Inferior parietal cortex (tissue), 1 donor: ENCODE measurements at regions not wholly inside any gene's neighbourhood (a gene's known extent, or its start where the extent isn't known, plus 50 kb on each side); places are given as distances from the start of the nearest gene placed in this dataset.
"Not testable (repeated sequence)": the region's sequence is repeated elsewhere in the genome, so short reads cannot be mapped to it uniquely, and the experiment has no call there.

Experiments used
- DNase-seq: peaks from one replicate; pipeline ENCODE4 v3.0.0-alpha.2; 2016; ENCODE audit errors: extremely low spot score

DNA sequence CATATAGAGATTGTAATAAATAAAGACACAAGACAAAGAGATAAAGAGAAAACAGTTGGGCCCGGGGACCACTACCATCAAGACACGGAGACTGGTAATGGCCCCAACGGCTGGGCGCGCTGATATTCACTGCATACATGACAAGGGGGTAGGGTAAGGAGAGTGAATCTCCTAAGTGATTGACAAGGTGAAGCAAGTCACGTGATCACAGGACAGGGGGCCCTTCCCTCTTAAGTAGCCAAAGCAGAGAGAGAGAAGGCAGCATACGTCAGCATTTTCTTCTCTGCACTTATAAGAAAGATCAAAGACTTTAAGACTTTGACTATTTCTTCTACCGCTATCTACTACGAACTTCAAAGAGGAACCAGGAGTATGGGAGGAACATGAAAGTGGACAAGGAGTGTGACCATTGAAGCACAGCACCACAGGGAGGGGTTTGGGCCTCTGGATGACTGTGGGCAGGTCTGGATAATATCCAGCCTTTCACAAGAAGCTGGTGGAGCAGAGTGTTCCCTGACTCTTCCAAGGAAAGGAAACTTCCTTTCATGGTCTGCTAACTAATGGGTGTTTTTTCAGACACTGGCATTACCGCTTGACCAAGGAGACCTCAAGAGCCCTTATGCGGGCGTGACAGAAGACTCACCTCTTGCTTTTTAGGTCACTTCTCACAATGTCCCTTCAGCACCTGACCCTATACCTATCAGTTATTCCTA, 75.6 kb downstream of the MRPL39 start:
- not testable (repeated sequence) for DNase-seq

DNA sequence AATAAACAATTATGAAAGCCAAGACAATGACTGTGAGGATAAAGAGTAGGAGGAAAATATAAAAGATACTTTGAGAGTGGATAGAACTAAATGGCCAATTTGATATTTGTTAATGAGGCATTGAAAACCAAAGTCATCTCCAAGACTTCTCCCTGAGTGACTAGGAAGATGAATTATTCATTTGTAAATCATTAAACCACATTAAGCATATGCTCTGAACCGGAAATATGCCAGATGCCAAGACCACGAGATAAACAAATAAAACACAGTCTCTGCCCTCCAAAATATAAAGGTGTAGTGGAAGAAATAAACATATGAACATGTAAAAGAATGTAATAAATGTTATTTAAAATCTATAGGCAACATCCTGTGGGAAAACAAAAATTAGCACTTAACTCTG, 78.8 kb downstream of the MRPL39 start:
- no peak for DNase-seq

DNA sequence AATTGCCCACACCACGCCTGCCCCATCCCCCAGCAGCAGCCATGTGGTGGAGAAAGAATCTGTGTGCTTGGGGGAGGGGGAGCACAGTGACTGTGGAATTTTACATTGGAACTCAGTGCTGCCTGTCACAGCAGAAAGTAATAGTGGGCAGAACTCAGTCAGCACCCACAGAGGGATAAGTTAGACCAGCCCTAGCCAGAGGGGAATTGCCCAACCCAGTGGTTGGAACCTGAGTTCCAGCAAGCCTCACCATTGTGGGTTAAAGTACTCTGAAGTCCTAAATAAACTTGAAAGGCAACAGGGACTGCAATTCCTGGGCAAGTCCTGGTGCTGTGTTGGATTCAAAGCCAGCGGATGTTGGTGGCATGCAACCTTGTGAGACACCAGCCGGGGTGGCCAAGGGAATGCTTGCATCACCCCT, 88.8 kb downstream of the MRPL39 start:
- DNase-seq: no peak

DNA sequence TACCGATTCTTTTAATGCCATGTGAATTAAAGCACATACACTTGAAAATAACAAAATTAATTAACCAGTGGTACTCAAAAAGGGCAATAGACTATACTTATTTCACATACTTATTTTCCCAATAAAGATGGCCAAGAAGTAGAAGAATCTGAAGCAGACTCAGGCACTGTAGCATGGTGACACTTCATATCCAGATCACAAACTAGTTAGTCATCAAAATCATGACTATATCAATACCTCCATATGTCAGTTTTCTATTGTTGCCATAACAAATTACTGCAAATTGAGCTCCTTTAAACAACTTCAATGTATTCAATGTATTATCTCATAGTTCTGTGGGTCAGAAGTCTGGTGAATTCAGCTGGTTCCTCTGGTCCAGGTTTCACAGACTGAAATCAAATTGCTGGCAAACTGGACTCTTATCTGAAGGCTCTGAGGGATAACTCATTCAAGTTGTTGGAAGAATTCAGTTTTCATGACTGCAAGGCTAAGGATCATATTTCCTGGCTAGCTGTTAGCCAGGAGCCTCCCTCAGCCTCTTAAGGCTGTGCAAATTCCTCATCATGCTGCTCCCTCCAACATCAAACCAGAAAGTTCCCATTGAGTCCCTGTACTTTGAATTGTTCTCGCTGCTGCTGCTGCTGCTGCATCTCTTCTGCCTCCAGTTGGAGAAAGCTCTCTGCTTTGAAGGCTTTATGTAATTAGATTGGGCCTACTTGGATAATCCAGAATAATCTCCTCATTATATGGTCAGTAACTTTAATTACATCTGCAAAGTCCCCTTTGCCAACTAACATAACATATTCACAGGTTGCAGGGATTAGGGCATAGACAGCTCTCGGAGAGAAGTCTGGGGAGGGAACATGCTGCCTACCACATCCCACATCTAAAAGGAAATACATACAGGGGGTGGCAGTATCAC, 91.5 kb downstream of the MRPL39 start:
- no peak for DNase-seq

DNA sequence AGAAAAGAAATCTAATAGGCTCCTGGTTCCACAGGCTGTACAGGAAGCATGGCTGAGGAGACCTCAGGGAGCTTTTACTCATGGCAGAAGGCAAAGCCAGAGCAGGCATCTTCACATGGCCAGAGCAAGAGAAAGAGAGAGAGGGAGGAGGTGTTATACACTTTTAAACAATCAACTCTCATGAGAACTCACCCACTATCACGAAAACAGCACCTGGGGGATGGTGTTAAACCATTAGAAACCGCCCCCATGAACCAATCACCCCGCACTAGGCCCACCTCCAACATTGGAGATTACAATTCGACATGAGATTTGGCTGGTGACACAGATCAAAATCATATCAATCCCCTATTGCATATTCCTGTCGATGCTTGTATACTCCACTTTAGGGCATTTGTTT, 93.5 kb downstream of the MRPL39 start:
- no peak for DNase-seq

DNA sequence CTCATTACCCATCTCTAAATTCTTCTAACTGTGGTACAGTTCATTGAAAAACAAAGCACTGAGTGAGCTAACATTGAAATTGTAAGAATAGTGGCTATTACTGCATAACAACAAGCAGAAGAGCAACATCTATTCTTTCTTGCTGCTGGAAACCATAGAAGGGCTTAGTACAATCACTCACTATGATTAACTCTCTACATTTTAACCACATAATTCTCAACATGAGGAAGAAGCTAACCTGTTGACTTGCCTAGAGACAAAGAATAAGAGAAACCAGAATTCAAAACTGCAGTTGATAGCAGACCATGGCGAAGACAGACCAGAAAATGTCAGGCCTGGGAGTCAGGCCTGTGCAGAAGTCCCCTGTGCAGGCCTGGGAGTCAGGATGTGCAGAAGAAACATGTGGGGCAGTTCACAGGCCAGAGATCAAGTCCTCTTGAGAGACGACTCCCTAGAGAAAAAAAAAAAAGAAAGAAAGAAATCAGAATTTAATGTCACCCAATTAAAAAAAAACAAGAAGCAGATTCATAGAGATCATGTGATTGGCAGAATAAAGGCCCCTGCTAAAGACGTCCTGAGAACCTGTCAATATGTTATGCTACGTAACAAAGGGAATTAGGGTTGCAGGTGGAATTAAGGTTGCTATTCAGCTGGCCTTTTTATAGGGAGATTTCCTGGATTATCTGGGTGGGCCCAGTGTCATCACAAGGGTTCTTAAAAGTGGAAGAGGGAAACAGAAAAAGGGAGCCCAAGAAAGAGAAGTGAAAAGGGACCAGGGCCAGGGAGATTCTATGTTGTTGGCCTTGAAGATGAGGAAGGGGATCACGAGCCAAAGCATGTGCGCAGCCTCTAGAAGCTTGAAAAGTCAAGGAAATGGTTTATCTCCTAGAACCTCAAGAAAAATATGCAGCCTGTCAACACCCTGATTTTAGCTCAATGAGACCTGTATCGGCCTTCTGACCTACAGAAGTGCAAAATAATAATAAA, 94.9 kb downstream of the MRPL39 start:
- no peak for DNase-seq

DNA sequence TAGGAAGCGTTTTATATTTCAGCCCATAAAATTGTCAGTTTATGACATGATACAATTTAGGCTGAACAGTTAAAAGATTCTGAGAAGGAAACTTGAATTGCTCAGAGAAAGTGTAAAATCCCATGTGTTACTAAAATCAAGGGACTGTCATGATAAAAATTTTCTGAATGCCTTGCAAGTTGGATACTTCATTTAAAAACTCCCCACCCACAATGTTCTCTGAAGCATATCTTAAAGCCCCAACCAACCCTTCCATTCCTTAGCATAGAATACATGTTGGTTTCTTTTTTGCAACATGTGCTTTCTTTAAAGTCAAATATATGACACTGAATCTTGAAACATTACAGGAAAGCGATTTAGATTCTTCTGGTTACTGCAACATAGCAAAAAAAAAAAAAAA, 97.4 kb downstream of the MRPL39 start:
- no peak for DNase-seq

DNA sequence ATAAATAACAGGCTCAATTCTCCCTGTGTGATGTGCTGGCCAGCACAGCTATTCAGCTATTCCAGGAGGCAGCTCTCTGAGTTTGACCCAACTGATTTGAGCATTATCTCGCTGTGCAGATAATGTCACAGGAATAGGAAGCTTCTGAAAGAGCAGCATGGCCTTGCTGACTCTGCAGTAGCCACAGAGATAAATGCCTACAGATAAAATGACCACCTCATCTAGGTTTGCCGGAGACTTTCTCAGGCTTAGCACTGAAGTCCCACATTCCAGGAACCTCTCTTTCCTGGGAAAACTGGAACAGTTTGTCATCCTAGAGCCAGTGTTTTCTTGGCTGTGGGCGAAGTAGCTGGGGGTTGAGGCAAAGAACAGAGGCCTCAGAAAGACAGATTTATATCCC, 98.9 kb downstream of the MRPL39 start:
- DNase-seq: no peak

DNA sequence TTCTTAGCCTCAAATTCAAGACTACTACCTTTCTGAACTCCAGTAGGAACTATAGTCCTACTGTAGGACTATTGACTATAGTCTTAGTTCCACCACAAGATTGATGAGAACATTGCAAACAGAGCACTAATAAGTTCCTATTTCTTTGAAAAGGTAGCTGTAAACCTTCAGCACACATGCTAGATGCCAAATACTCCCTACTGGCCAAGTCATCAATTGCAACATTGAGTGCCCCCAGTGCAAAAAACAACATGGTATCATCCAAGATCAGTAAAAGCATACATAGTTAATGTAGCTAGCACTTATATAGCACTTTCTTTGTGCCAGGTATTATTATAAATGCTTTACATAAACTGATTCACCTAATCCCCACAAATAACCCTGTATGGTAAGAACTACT, 99.8 kb downstream of the MRPL39 start:
- no peak for DNase-seq

DNA sequence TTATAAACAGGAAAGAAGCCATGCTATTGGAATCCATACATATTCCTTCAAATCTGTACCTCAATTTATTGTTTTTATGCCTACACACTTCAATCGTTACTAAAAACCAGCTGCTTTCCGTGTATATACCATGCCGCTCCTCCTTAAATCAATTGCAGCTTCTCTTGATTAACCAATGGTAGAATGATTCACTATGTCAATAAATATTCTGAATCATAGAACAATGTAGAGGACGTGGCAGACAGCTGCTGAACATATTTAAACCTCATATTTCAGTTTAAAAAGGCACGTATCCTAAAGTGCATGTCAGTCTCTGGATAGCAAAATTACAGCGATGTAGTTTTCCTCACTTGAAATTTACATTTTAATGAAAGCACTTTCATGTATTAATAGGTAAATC, 100.4 kb downstream of the MRPL39 start:
- no peak for DNase-seq

DNA sequence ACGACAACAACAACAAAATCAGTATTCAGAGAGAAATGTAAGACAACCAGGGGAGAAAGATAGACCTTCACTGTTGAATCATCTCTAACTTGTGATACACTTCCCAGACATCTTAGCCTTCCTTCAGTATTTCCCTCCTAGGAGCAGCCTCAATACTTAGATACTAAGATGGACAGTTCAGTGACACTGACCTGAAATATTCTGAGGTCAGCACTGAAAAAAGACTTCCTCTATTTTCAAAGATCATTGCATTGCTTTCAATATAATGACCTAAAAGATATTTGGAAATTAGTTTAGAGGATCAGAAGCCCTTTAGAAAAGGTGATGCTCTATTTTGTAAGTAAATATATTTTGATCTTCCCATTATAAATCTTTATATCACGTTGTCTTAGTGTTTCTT, 101.0 kb downstream of the MRPL39 start:
- DNase-seq: no peak

DNA sequence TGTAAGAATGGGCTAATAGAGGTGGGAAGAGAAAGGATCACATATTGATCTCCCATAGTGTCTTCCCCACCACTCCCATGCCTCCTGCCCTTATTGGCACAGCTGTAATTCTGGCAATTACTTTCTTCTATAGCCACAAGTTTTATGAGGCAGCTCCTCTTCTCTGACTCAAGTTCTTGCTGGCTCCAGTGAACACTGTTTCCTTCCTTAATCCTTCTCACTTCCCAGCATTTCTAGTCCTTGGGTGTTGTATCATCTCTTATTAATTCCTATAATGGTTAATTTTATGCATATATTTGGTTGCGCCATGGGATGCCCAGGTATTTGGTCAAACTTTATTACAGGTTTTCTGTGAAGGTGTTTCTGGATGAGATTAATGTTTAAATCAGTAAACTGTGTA, 103.3 kb downstream of the MRPL39 start:
- no peak for DNase-seq

DNA sequence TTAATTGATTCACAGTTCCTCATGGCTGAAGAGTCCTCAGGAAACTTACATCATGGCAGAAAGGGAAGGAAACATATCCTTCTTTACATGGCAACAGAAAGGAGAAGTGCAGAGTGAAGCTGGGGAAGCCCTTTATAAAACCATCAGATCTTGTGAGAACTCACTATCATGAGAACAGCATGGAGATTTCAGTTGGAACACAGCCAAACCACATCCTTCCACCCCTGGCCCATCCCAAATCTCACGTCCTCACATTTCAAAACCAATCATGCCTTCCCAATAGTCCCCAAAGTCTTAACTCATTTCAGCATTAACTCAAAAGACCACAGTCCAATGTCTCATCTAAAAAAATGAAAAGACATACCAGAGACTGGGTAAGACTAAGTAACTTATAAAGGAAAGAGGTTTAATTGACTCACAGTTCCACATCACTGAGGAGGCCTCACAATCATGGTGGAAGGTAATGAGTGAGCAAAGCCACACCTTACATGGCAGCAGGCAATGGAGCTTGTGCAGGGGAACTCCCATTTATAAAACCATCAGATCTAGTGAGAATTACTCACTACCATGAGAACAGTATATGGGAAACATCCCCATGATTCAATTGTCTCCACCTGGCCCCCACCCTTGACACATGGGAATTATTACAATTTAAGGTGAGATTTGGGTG, 105.2 kb downstream of the MRPL39 start:
- DNase-seq: no peak

DNA sequence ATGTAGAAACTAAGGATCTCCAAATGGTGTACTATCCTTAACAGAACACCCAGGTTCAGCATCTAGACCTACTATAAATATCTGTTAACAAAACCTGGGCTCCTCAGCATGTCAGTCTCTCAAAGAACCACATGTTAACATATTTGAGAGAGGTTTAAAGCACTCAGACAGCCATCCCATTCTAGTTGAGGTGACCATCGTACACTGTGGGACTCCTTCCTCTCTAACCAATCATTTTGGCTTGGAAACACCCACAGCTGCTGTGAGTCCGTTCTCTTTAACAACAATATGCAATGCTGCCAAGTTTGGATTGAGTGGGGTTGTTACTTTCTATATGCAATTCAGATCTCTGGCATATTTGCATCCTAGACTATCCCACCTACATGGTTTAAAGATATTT, 105.8 kb downstream of the MRPL39 start:
- DNase-seq: no peak

DNA sequence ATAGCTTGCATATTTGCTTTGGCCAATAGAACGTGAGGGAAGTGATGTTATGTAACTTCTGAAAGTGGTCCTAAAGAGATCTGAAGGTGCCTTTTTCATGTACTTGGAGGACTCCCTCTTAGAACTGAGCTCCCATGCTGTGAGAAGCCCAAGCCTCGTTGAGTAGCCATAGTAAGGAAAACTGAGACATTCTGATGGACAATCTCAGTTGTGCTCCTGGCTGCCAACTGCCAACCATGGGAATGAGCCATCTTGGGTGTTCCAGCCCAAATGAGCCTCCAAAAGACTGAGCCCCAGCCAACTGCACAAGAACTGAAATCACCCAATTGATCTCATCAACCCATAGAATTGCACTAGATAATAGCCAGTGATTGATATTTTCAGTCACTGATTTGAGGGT, 106.7 kb downstream of the MRPL39 start:
- no peak for DNase-seq

DNA sequence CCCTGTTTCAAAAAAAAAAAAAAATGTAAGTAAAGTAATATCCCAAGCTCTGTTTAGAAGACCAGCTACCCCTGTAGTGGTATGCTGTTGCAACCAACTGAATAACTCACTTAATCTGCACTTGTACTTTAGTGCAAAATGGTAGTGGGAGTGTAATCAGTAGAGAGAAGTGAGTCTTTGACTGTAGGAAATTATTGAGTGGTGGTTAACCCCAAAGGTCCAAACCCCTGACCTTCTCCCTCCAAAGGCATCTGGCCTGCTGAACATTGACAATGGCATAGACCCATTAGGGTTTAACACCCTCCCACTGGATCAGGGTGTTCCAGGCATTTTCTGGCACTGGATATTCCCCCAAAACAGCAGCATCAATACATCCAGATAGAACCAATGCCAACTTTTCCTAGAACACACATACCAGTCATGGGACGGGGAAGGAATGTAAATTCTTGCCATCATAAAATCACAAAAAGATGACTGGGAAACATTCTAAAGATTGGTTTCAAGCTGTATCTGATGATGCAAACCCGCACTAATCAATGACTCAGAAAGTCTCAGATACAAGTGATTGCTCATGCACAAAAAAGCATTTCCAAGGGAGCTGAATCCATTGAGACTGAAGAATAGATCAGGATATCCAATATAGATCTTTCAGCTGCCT, 110.3 kb downstream of the MRPL39 start:
- DNase-seq: no peak

DNA sequence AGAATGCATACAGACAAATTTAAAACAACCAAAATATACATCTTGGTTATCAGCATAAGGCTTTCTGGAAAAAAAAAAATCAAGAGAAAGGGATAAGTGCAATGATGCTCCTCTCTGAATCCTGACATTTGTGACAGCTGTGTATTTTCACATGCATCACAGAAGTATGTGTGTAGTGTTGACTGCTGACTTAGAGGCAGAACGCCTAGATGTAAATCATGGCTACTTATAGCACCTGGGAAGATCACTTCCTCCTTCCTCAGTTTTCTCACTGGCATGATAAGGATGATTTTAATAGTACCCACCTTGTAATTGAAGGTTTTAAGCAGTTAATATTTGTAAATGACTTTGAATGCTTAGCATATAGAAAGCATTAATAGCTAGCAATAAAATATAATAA, 112.5 kb downstream of the MRPL39 start:
- no peak for DNase-seq

DNA sequence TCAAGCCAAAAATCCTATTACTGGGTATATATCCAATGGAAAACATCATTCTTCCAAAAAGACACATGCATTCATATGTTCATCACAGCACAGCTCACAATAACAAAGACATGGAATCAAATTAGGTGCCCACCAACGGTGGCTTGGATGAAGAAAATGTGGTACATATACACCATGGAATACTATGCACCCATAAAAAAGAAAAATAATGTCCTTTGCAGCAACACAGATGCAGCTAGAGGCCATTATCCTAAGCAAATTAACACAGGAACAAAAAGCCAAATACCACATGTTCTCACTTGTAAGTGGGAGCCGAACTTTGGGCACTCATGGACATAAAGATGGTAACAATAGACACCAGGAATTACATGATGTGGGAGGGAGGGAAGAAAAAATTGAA, 113.6 kb downstream of the MRPL39 start:
- DNase-seq: no peak

DNA sequence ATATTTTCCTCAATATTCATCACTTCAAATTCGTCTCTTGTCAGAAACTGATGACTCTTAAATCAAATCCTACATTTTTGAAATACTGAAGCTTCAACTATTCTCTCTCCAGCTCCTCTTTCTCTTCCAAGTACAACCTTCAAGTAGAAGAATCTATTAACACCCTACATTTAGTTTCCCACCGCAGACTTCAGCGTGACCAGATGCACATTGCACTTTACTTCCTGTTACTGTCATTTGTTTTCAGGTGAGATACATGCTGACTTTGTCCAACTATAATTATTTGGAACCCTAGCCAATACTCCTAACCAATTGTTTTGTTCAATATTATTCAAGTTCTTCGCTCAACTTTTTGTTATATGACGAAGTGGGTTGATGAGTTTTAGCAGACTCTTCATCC, 116.0 kb downstream of the MRPL39 start:
- no peak for DNase-seq

DNA sequence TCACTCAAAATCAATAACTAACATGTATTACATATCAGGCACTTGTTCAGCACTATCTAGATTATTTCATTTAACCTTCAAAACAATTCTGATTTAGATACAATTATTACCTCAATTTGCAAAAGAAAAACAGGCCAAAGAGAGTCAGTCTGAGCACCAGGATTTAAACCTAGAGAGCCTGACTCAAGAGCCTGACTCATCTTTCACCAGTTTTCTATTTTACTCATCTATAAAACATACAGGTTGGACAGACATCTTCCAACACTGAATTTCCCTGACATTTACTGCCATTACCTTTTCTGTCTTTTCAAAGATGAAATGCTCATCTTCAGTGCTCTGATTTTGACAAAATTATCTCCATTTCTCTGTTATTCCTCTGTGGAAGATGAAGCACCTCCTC, 116.5 kb downstream of the MRPL39 start:
- no peak for DNase-seq

DNA sequence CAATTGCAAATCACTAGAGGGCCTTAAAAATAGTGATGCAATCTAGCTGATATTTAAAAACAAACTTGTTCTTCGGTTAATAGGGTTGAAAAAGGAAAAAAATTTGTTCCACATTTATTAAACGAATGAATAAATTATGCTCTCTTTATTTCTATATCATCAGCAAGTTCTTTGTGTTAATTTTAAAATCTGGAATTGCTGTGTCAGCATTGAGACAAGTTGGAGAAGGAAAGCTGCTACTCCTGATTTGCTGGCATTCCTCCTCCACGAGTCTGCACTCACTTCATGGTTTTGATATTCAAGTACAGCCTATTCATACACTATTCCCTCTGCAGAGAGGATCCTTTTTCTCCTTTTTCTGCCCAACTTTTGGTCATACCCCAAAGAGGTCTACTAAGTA, 117.6 kb downstream of the MRPL39 start:
- no peak for DNase-seq
